ENCODE measurements at regions not wholly inside any gene's neighbourhood (a gene's known extent, or its start where the extent isn't known, plus 50 kb on each side); places are given as distances from the start of the nearest gene placed in this dataset.

DNA sequence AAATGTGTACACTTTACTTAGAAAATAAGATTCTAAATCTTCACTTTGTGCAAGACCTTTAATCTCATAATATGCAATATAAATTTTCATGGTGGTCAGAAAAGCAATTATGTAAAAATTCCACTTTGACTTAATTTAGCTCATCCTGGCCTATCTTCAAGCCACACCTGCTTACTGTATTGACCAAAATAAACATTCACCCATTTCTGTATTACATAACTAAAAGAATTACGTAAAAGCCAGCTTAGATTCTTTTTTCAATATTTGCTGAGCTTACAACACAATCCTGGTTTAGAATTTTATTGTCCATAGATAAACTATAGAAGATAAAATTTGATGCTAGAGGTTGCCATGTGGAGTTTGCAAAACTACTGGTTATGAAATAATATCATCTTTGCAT, 172.9 kb upstream of the GRM3 start (continued):
- TF ChIP-seq RARB (CRISPR knock-in tag; IDR thresholded peaks at IDR 0.05) (no peak), ATOH8 (CRISPR knock-in tag; IDR thresholded peaks at IDR 0.05; ENCODE audit: low read depth) (no peak), ESRRA (IDR thresholded peaks at IDR 0.05; ENCODE audit: borderline replicate concordance, low read length) (no peak), CEBPB (IDR thresholded peaks at IDR 0.05) (no peak), POLR2A (IDR thresholded peaks at IDR 0.05; ENCODE audit: low read length) (no peak)

DNA sequence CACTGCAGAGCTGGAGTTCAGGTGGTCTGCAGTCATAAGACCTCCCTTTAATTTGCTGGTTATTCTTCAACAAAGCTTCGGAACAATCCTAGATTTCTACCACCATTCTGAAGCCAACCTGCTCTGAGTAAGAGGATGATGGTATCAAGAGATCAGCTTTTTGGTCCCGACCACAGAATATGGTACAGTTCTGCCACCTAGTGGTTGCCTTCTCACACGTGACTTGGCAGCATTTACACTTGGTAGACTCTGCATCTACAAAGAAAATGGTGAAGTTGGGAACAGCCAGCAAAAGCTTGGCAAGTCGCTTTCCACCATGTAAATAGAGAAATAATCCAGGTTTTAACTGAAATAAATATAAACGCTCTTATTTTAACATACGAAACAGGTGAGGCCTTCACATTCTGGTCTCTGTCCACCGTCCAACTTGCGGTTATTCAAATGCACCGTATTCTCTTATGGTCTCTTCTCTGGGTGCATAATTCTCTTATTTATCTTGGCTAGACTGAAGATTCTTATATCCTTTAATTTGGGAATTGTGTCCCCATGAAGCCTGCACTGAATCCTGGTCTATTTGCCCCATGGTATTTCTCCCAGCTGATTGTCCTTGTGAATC, 173.9 kb upstream of the GRM3 start:
- Histone ChIP-seq H3K27ac (no peak overlapping the region), H3K4me1 (no peaks in the 10 kb centered on the region), H3K9me3 (no peaks in the 10 kb centered on the region), H3K4me2 (no peak overlapping the region), H3K4me3 (no peak overlapping the region)
- CTCF ChIA-PET = interaction anchor here (0.5 to 2.0 kb wide), 20 partner anchors 8 to 1236 kb away, joined by 3 to 20 read pairs (median 4); no protein-coding TSS in a partner anchor
- FAIRE-seq (peak; percentile 83), ATAC-seq (peak; percentile 90 to 91), DNase-seq (ENCODE audit: low read depth in 1 of 2, low spot score in 1 of 2) (peak; percentile 15 to 78)
- POLR2A ChIA-PET = no interaction called here
- TF ChIP-seq, protein P1, sequence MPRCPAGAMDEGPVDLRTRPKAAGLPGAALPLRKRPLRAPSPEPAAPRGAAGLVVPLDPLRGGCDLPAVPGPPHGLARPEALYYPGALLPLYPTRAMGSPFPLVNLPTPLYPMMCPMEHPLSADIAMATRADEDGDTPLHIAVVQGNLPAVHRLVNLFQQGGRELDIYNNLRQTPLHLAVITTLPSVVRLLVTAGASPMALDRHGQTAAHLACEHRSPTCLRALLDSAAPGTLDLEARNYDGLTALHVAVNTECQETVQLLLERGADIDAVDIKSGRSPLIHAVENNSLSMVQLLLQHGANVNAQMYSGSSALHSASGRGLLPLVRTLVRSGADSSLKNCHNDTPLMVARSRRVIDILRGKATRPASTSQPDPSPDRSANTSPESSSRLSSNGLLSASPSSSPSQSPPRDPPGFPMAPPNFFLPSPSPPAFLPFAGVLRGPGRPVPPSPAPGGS (IDR thresholded peaks at IDR 0.05) = no peak
- TF ChIP-seq HDAC2 (IDR thresholded peaks at IDR 0.05) = no peak
- no peak for TF ChIP-seq TFCP2L1 (CRISPR knock-in tag; IDR thresholded peaks at IDR 0.05)
- TF ChIP-seq RAD21 (conservative IDR thresholded peaks at IDR 0.05 in 1 of 2, IDR thresholded peaks at IDR 0.05 in 1 of 2) = peak; percentile 72 to 83
- TF ChIP-seq, protein P2, sequence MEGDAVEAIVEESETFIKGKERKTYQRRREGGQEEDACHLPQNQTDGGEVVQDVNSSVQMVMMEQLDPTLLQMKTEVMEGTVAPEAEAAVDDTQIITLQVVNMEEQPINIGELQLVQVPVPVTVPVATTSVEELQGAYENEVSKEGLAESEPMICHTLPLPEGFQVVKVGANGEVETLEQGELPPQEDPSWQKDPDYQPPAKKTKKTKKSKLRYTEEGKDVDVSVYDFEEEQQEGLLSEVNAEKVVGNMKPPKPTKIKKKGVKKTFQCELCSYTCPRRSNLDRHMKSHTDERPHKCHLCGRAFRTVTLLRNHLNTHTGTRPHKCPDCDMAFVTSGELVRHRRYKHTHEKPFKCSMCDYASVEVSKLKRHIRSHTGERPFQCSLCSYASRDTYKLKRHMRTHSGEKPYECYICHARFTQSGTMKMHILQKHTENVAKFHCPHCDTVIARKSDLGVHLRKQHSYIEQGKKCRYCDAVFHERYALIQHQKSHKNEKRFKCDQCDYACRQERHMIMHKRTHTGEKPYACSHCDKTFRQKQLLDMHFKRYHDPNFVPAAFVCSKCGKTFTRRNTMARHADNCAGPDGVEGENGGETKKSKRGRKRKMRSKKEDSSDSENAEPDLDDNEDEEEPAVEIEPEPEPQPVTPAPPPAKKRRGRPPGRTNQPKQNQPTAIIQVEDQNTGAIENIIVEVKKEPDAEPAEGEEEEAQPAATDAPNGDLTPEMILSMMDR (IDR thresholded peaks at IDR 0.05) = peak; percentile 74
- no peak for TF ChIP-seq HOXB13 (CRISPR knock-in tag; IDR thresholded peaks at IDR 0.05; ENCODE audit: low read depth)
- no peak for TF ChIP-seq RCOR1 (IDR thresholded peaks at IDR 0.05; ENCODE audit: low read depth, low read length)
- TF ChIP-seq BHLHE40 (IDR thresholded peaks at IDR 0.05; ENCODE audit: low read depth, low read length) = peak; percentile 42; the same call in 1 of the 2 replicates
- TF ChIP-seq USF2 (IDR thresholded peaks at IDR 0.05) = peak; percentile 62
- peak; percentile 67 for TF ChIP-seq SMC3 (IDR thresholded peaks at IDR 0.05)
- 33% methylated on average over 9 of the region's 9 CpGs for WGBS (ENCODE audit: missing lambda C conversion rate)

- DNase-seq (ENCODE audit: low read depth in 1 of 2, low spot score in 1 of 2) (no peak), FAIRE-seq (no peak), ATAC-seq (no peak)
- CTCF ChIA-PET = interaction anchor here (2.8 kb wide), 1 partner anchor 15 kb away, joined by 11 read pairs; no protein-coding TSS in a partner anchor
- no peaks in the 10 kb centered on the region for H3K4me1 ChIP-seq
- no peaks in the 10 kb centered on the region for H3K9me3 ChIP-seq
- no peak overlapping the region for H3K4me2 ChIP-seq
- POLR2A ChIA-PET = no interaction called here
- TF ChIP-seq NR3C1 (IDR thresholded peaks at IDR 0.05) (no peak), USF2 (IDR thresholded peaks at IDR 0.05) (no peak), HOXA7 (CRISPR knock-in tag; IDR thresholded peaks at IDR 0.05) (no peak), E2F6 (IDR thresholded peaks at IDR 0.05; ENCODE audit: borderline replicate concordance, low read depth) (no peak), RNF2 (IDR thresholded peaks at IDR 0.05; ENCODE audit: borderline replicate concordance, low read depth) (no peak), FOXS1 (CRISPR knock-in tag; IDR thresholded peaks at IDR 0.05) (no peak), PHF8 (IDR thresholded peaks at IDR 0.05; ENCODE audit: borderline replicate concordance, low read depth) (no peak), MAFK (IDR thresholded peaks at IDR 0.05; ENCODE audit: partially characterized antibody) (no peak), MYC (IDR thresholded peaks at IDR 0.05; ENCODE audit: borderline replicate concordance, low read length) (no peak), RFX5 (IDR thresholded peaks at IDR 0.05) (no peak), BHLHE40 (IDR thresholded peaks at IDR 0.05; ENCODE audit: low read depth, low read length) (no peak), FOSL2 (IDR thresholded peaks at IDR 0.05) (no peak), FOSL2 (CRISPR knock-in tag; IDR thresholded peaks at IDR 0.05) (no peak), HOXB13 (CRISPR knock-in tag; IDR thresholded peaks at IDR 0.05; ENCODE audit: low read depth) (no peak), ESRRA (IDR thresholded peaks at IDR 0.05; ENCODE audit: borderline replicate concordance, low read length) (no peak), EP300 (IDR thresholded peaks at IDR 0.05) (no peak), TP53 (CRISPR knock-in tag; IDR thresholded peaks at IDR 0.05) (no peak)
- TF ChIP-seq, protein P3, sequence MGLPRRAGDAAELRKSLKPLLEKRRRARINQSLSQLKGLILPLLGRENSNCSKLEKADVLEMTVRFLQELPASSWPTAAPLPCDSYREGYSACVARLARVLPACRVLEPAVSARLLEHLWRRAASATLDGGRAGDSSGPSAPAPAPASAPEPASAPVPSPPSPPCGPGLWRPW (IDR thresholded peaks at IDR 0.05) = no peak
- H3K4me3 ChIP-seq = no peak overlapping the region
- WGBS (ENCODE audit: missing lambda C conversion rate) = 49% methylated on average over 2 of the region's 2 CpGs
- H3K27ac ChIP-seq = no peak overlapping the region
These were observed 189.0 kb upstream of the GRM3 start for GRCh38 chr7:86454753-86455152.

All from A549 (cell line).